ENCODE measurements at regions not wholly inside any gene's neighbourhood (a gene's known extent, or its start where the extent isn't known, plus 50 kb on each side); places are given as distances from the start of the nearest gene placed in this dataset.
A peak's percentile ranks its signal among the peaks of the same experiment; 100 is the strongest.

GRCh38 chr1:147084273-147085096 is 87.8 kb downstream of the PRKAB2 start:
- DNase-seq (ENCODE audit: low read depth): peak; percentile 96
- peak overlapping the region; percentile 64 for H3K4me3 ChIP-seq (ENCODE audit: low read depth, low read length)
- TF ChIP-seq, protein P1, sequence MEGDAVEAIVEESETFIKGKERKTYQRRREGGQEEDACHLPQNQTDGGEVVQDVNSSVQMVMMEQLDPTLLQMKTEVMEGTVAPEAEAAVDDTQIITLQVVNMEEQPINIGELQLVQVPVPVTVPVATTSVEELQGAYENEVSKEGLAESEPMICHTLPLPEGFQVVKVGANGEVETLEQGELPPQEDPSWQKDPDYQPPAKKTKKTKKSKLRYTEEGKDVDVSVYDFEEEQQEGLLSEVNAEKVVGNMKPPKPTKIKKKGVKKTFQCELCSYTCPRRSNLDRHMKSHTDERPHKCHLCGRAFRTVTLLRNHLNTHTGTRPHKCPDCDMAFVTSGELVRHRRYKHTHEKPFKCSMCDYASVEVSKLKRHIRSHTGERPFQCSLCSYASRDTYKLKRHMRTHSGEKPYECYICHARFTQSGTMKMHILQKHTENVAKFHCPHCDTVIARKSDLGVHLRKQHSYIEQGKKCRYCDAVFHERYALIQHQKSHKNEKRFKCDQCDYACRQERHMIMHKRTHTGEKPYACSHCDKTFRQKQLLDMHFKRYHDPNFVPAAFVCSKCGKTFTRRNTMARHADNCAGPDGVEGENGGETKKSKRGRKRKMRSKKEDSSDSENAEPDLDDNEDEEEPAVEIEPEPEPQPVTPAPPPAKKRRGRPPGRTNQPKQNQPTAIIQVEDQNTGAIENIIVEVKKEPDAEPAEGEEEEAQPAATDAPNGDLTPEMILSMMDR (IDR thresholded peaks at IDR 0.05; ENCODE audit: insufficient read depth, low read depth, low read length, missing control alignments): no peak

DNA sequence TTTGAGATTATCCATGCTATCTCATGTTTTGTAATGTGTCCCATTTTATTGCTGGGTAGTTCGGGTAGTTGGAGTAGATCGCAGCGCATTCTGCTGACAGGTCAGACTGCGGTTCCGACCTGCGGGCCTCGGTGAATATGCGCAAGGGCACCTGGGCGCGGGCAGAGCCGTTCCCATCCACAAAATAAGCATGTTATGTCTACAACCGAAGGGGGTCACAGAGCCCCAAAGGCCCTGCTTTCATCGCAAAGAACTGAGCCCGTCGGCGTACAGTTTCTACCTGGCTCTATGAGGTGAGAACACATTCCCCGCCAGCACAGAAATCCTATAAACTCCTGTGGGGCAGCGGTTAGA is 88.4 kb downstream of the PRKAB2 start:
- TF ChIP-seq, protein P1 (IDR thresholded peaks at IDR 0.05; ENCODE audit: insufficient read depth, low read depth, low read length, missing control alignments): no peak
- H3K4me3 ChIP-seq (ENCODE audit: low read depth, low read length): peak overlapping the region; percentile 64
- DNase-seq (ENCODE audit: low read depth): no peak

DNA sequence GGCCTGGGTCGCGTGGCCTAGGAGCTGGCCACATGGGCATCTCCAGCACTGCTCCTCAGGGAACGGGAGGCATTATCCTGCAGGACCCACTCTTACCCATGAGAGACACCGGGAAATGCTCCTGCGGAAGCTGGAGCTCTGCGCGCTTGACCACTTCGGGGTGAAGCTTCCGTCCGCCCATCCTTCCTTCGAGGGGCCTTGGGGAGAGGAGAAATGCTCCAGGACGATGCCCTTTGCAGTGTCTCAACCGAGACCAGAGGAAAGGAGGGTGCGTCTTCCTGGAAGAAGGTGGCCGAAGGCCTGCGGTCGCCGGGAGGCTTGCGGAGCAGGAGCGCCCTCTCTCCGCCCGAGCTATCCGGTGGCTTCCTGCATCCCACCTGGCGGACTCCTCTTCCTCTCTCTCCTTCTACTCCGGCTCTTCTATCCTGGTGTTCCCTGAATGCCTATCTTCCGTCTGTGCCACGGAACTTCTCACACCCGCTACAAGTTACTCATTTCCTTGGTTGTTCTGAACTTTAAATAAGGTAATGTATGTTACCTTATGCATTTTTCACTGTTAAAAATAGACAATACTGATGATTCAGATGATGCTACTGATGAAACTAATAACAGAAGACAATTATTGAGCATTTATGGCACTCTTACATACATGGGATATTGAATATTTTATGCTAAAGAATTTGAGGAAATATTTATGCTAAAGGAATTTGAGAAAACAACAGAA is 91.4 kb downstream of the PRKAB2 start:
- TF ChIP-seq, protein P1 (IDR thresholded peaks at IDR 0.05; ENCODE audit: insufficient read depth, low read depth, low read length, missing control alignments): peak; percentile 5
- H3K4me3 ChIP-seq (ENCODE audit: low read depth, low read length): no peak overlapping the region
- no peak for DNase-seq (ENCODE audit: low read depth)

- DNase-seq (ENCODE audit: low read depth): no peak
- no peak overlapping the region for H3K4me3 ChIP-seq (ENCODE audit: low read depth, low read length)
- TF ChIP-seq, protein P1 (IDR thresholded peaks at IDR 0.05; ENCODE audit: insufficient read depth, low read depth, low read length, missing control alignments): no peak
Observed at GRCh38 chr1:147080006-147080661, 92.1 kb downstream of the PRKAB2 start.

DNA sequence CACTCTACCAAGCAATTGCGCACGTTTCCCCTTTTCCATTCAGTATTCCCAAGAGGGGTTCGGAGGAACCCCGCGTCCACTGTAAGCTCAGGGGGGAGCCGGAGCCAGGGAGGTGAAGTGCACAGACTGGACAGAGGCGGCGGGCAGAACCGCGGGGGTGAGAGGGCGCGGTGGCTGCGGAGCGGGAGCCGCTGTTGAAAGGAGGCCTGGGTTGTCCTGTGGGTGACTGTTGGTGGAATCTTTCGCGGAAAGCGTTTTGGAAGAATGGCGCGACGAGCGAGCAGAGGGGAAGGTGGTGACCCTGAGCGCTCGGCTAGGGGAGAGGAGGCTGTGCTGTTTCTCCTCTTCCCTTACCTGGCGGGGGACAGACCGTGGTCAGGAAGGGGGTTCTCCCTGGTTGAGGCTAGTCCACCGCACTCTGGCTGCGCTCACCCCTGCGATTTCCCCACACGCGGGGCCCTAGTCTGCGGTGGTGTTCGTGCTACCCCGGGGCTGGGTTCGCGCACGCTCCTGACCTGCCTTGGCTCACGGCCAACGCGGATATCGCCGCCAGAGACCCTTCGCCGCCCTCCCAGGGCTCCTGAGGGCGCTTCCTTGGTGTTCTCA is 92.8 kb downstream of the PRKAB2 start:
- TF ChIP-seq, protein P1 (IDR thresholded peaks at IDR 0.05; ENCODE audit: insufficient read depth, low read depth, low read length, missing control alignments): no peak
- H3K4me3 ChIP-seq (ENCODE audit: low read depth, low read length): no peak overlapping the region
- DNase-seq (ENCODE audit: low read depth): no peak

DNA sequence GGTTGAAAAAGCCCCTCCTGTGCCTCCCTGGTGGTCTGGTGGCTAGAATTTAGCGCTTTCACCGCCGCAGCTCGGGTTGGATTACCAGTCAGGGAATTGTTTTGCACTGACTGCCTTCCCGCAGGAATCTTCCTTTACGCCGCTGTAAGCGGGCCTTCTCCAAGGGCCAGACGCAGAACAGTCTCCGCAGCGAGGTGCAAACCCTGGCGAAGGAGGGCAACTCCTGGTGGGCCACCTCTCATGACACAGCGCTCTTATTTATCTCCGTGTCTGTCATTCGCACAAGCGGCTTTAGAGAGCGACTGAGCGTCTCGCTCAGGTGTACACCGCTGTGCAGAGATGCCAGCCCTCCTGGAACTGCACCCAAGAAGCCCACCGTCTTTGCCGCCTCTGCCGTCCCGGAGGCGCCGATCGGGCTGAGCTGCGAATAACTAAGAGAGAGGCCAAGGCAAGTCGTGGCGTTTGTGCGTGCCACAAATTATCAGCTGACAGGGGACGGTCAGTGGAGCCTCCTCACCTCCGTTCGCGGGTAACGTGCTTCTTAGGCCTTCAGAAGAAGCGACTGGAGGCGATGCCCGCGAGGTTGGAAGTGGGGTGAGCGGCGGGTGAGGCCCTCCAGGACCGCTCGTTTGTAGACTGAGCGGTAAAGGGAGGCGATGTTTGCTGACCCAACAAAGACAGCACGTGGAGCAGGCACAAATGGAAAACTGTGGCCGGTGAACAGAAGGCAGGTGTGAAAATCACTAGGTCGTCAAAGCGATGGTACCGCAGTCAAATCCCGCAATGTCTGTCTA is 93.5 kb downstream of the PRKAB2 start:
- no peak for DNase-seq (ENCODE audit: low read depth)
- TF ChIP-seq, protein P1 (IDR thresholded peaks at IDR 0.05; ENCODE audit: insufficient read depth, low read depth, low read length, missing control alignments): no peak
- no peak overlapping the region for H3K4me3 ChIP-seq (ENCODE audit: low read depth, low read length)

All from GM12865 (cell line).